Testis (tissue), 2 donors: ENCODE measurements at regions not wholly inside any gene's neighbourhood (a gene's known extent, or its start where the extent isn't known, plus 50 kb on each side); places are given as distances from the start of the nearest gene placed in this dataset.

Experiments used
- CTCF ChIP-seq, 3 experiments: fragments of 450-650 bp in 2 of 3; fragments of 200-600 bp in 1 of 3; sonication (generic) in 1 of 3; IDR thresholded peaks; one replicate each; pipeline ENCODE4 v1.5.1; 2016 to 2019; ENCODE audit warnings: antibody characterized with exemption in 3 of 3, mild to moderate bottlenecking in 2 of 3, moderate library complexity in 1 of 3
- POLR2A ChIP-seq: fragments of 450-650 bp; IDR thresholded peaks from one replicate; pipeline ENCODE4 v1.6.1; 2017; ENCODE audit warnings: antibody characterized with exemption, mild to moderate bottlenecking, moderate library complexity

GRCh38 chr2:190795686-190796085, 84.9 kb upstream of the GLS start:
- TF ChIP-seq CTCF (IDR thresholded peaks at IDR 0.05) (no peak), POLR2A (no peak)
